ENCODE measurements at regions not wholly inside any gene's neighbourhood (a gene's known extent, or its start where the extent isn't known, plus 50 kb on each side); places are given as distances from the start of the nearest gene placed in this dataset.

- TF ChIP-seq EZH2 (IDR thresholded peaks at IDR 0.05; ENCODE audit: borderline replicate concordance, low read depth, low read length) (no peak), MAX (CRISPR knock-in tag; IDR thresholded peaks at IDR 0.05) (no peak), YY1 (IDR thresholded peaks at IDR 0.05; ENCODE audit: borderline replicate concordance in 1 of 3, control insufficient read depth in 1 of 3, extremely low read depth in 1 of 3, insufficient read depth in 3 of 3, insufficient read length in 1 of 3, insufficient replicate concordance in 2 of 3, low read depth in 1 of 3, low read length in 2 of 3) (no peak), ZNF77 (CRISPR knock-in tag; IDR thresholded peaks at IDR 0.05) (no peak), EGR1 (conservative IDR thresholded peaks at IDR 0.05) (no peak), RAD21 (CRISPR knock-in tag; conservative IDR thresholded peaks at IDR 0.05 in 1 of 2, IDR thresholded peaks at IDR 0.05 in 1 of 2) (no peak), POLR2AphosphoS5 (IDR thresholded peaks at IDR 0.05; ENCODE audit: control insufficient read depth, insufficient read depth, low read depth, low read length) (no peak), TCF7L2 (IDR thresholded peaks at IDR 0.05; ENCODE audit: low read depth, low read length) (no peak)
Observed at GRCh38 chr3:69484507-69485393, 98.9 kb upstream of the FRMD4B start.
